ENCODE measurements at regions not wholly inside any gene's neighbourhood (a gene's known extent, or its start where the extent isn't known, plus 50 kb on each side); places are given as distances from the start of the nearest gene placed in this dataset.

DNA sequence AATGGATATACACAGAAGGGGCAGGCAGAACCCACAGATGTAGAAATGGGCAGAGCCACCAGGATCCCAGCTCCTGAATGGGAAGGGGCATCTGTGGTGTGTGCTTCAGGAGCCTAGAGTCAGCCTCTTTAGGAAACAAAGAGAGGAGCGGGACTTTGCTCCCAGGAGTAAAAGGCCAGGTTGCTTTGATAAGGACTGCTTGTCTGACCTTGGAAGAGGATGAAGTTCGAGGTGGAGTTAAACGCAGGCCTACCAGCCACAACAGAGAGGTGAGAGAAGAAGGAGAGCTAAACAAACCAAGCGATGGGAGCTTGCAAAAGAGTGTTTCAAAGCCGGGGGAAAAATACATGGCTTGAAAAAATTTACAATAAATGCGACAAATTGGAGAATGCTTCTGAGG is 49.9 kb upstream of the TMPRSS2 start:
- TF ChIP-seq, protein P1, sequence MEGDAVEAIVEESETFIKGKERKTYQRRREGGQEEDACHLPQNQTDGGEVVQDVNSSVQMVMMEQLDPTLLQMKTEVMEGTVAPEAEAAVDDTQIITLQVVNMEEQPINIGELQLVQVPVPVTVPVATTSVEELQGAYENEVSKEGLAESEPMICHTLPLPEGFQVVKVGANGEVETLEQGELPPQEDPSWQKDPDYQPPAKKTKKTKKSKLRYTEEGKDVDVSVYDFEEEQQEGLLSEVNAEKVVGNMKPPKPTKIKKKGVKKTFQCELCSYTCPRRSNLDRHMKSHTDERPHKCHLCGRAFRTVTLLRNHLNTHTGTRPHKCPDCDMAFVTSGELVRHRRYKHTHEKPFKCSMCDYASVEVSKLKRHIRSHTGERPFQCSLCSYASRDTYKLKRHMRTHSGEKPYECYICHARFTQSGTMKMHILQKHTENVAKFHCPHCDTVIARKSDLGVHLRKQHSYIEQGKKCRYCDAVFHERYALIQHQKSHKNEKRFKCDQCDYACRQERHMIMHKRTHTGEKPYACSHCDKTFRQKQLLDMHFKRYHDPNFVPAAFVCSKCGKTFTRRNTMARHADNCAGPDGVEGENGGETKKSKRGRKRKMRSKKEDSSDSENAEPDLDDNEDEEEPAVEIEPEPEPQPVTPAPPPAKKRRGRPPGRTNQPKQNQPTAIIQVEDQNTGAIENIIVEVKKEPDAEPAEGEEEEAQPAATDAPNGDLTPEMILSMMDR (IDR thresholded peaks at IDR 0.05) = no peak
- TF ChIP-seq POLR2A (IDR thresholded peaks at IDR 0.05) = no peak

Measured in thyroid gland (tissue), 4 donors.